ENCODE measurements at regions not wholly inside any gene's neighbourhood (a gene's known extent, or its start where the extent isn't known, plus 50 kb on each side); places are given as distances from the start of the nearest gene placed in this dataset.
A peak's percentile ranks its signal among the peaks of the same experiment; 100 is the strongest.

DNA sequence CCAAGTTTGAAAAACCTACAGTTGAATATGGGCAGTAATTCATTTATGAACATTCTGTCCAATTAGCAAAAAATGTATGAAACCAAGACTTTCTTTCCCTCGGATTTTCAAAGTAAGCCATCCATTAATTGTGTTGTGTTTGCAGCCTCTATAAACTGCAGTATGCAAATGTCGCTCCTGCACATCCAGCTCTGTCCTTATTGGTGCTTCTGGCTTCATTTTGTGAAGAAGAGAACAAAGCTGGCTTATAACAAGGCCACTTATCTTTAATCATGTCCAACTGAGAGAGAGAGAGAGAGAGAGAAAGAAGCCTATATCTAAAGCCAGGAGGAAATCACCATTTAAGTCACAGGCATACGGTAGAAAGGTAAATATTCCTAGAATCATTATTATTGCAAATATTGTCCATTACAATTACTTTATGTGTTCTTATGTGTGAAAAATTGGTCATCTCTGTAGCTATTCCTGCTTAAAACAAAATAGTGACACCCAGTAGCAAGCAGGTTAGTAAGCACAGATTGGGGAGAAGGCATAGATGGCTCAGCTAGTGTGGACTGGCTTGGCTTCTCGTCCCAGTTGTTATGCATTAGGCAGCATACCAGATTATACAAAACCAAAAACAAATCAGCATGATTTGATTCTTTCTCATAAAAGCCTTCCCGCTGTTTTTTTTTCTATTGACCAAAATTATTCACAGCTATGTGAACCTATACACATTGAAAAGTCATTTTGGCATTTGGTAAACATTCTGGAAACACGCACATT, 726.4 kb upstream of the SOX11 start:
- Histone ChIP-seq H3K27ac (replicated peaks in 1 of 4) (no peak overlapping the region), H3K36me3 (no peaks in the 10 kb centered on the region), H3K27me3 (no peaks in the 10 kb centered on the region), H3K9me3 (no peaks in the 10 kb centered on the region), H3K4me1 (no peaks in the 10 kb centered on the region), H3K4me3 (no peak overlapping the region)
- TF ChIP-seq POLR2A (IDR thresholded peaks at IDR 0.05; ENCODE audit: low read depth), result no peak
- TF ChIP-seq, protein P1, sequence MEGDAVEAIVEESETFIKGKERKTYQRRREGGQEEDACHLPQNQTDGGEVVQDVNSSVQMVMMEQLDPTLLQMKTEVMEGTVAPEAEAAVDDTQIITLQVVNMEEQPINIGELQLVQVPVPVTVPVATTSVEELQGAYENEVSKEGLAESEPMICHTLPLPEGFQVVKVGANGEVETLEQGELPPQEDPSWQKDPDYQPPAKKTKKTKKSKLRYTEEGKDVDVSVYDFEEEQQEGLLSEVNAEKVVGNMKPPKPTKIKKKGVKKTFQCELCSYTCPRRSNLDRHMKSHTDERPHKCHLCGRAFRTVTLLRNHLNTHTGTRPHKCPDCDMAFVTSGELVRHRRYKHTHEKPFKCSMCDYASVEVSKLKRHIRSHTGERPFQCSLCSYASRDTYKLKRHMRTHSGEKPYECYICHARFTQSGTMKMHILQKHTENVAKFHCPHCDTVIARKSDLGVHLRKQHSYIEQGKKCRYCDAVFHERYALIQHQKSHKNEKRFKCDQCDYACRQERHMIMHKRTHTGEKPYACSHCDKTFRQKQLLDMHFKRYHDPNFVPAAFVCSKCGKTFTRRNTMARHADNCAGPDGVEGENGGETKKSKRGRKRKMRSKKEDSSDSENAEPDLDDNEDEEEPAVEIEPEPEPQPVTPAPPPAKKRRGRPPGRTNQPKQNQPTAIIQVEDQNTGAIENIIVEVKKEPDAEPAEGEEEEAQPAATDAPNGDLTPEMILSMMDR (IDR thresholded peaks at IDR 0.05), result no peak
- no peak for TF ChIP-seq EP300 (IDR thresholded peaks at IDR 0.05)
- TF ChIP-seq POLR2AphosphoS5 (IDR thresholded peaks at IDR 0.05), result no peak
- peak; percentile 12 for DNase-seq (ENCODE audit: extremely low spot score)
- intact Hi-C loops (cut with DNase I), result no loop called here
- 82% methylated on average over 6 of the region's 6 CpGs for WGBS

DNA sequence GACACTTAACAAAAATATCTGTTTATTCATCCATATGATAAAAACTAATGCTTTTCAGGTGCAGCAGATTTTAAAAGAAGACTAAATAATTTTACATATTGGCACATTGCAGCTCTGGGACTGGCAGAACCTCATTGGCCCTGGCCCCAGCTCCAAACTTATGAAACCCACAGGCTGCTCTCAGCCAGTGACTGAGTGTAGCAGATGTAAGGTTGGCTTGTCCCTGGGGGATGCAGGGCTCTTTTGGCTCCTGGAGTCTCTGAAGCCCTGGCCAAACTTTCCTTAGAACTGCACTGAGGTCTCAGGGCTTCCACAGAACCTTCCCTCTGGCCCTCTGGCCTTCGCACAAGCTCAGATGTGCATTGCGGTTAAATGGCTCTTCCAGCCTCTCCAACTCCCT, 725.0 kb upstream of the SOX11 start:
- H3K36me3 ChIP-seq, result no peaks in the 10 kb centered on the region
- no peak overlapping the region for H3K27ac ChIP-seq (replicated peaks in 1 of 4)
- no peaks in the 10 kb centered on the region for H3K4me1 ChIP-seq
- H3K27me3 ChIP-seq, result no peaks in the 10 kb centered on the region
- H3K9me3 ChIP-seq, result no peaks in the 10 kb centered on the region
- H3K4me3 ChIP-seq, result no peak overlapping the region
- DNase-seq (ENCODE audit: extremely low spot score), result peak; percentile 79
- TF ChIP-seq, protein P1 (IDR thresholded peaks at IDR 0.05), result no peak
- TF ChIP-seq POLR2A (IDR thresholded peaks at IDR 0.05; ENCODE audit: low read depth) (no peak), POLR2AphosphoS5 (IDR thresholded peaks at IDR 0.05) (no peak), EP300 (IDR thresholded peaks at IDR 0.05) (no peak)
- intact Hi-C loops (cut with DNase I), result no loop called here
- 91% methylated on average over 2 of the region's 2 CpGs for WGBS

DNA sequence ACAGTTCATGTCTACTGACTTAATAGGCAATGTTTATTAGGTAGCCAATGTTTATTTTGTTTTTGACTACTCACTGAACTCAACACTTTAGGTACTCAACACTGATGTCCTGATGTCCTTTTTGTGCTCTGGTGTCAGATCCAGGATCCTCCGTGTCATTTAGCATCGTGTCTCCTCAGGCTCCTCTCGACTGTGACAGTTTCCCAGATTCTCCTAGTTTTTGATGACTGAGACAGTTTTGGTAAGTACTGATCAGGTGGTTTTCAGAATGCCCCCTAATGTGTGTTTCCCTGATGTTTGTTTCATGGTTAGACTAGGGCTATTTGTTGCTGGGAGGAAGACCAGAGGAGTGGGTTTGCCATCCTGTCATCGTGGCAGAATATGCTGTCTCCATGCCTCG, 719.7 kb upstream of the SOX11 start:
- TF ChIP-seq POLR2AphosphoS5 (IDR thresholded peaks at IDR 0.05) (no peak), POLR2A (IDR thresholded peaks at IDR 0.05; ENCODE audit: low read depth) (no peak), EP300 (IDR thresholded peaks at IDR 0.05) (no peak)
- TF ChIP-seq, protein P1 (IDR thresholded peaks at IDR 0.05), result no peak
- H3K36me3 ChIP-seq, result no peaks in the 10 kb centered on the region
- H3K4me3 ChIP-seq, result no peak overlapping the region
- intact Hi-C loops (cut with DNase I), result no loop called here
- no peaks in the 10 kb centered on the region for H3K27me3 ChIP-seq
- H3K27ac ChIP-seq (replicated peaks in 1 of 4), result no peak overlapping the region
- peak; percentile 80 for DNase-seq (ENCODE audit: extremely low spot score)
- 79% methylated on average over 5 of the region's 5 CpGs for WGBS
- H3K4me1 ChIP-seq, result no peaks in the 10 kb centered on the region
- no peaks in the 10 kb centered on the region for H3K9me3 ChIP-seq

DNA sequence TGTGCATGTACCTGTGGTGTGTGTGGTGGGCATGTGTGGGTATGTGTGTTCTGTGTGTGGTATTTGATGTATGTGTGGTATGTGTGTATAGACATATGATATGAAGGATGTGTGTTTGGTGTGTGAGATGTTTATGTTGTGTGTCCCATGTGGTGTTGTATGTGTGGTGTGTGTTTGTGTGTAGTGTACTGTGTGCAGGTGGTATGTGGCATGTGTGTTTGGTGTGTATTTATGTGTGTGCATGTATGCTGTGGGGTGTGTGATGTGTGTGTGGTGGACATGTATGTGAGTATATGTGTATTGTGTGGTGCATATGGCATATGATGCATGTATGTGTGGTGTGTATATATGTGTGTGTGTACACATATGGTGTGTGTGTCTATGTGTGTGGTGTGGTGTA, 718.8 kb upstream of the SOX11 start:
- Histone ChIP-seq H3K27ac (replicated peaks in 1 of 4) (no peak overlapping the region), H3K36me3 (no peaks in the 10 kb centered on the region), H3K27me3 (no peaks in the 10 kb centered on the region), H3K4me3 (no peak overlapping the region), H3K4me1 (no peaks in the 10 kb centered on the region), H3K9me3 (no peaks in the 10 kb centered on the region)
- TF ChIP-seq EP300 (IDR thresholded peaks at IDR 0.05), result no peak
- TF ChIP-seq POLR2A (IDR thresholded peaks at IDR 0.05; ENCODE audit: low read depth), result no peak
- TF ChIP-seq, protein P1 (IDR thresholded peaks at IDR 0.05), result no peak
- no peak for TF ChIP-seq POLR2AphosphoS5 (IDR thresholded peaks at IDR 0.05)
- intact Hi-C loops (cut with DNase I), result no loop called here
- peak; percentile 55 for DNase-seq (ENCODE audit: extremely low spot score)

DNA sequence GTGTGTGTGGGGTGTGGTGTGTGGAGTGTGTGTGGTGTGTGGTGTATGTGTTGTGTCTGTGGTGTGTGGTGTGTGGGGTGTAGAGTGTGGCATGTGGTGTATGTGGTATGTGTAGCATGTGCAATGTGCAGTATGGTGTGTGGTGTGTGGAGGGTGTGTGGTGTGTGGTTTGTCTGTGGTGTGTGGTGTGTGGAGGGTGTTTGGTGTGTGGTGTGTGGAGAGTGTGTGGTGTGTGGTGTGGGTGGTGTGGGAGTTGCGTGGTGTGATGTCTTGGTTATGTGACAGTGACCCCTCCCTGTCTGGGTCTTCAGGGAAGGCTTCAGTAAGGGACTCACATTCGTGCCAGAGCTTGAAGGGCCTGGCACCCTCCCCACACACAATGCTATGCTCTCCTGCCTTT, 718.2 kb upstream of the SOX11 start:
- WGBS, result 77% methylated on average over 2 of the region's 2 CpGs
- intact Hi-C loops (cut with DNase I), result no loop called here
- Histone ChIP-seq H3K9me3 (no peaks in the 10 kb centered on the region), H3K4me1 (no peaks in the 10 kb centered on the region), H3K27ac (replicated peaks in 1 of 4) (no peak overlapping the region), H3K4me3 (no peak overlapping the region), H3K36me3 (no peaks in the 10 kb centered on the region), H3K27me3 (no peaks in the 10 kb centered on the region)
- peak; percentile 84 for DNase-seq (ENCODE audit: extremely low spot score)
- TF ChIP-seq POLR2A (IDR thresholded peaks at IDR 0.05; ENCODE audit: low read depth), result no peak
